ENCODE measurements at regions not wholly inside any gene's neighbourhood (a gene's known extent, or its start where the extent isn't known, plus 50 kb on each side); places are given as distances from the start of the nearest gene placed in this dataset.

DNA sequence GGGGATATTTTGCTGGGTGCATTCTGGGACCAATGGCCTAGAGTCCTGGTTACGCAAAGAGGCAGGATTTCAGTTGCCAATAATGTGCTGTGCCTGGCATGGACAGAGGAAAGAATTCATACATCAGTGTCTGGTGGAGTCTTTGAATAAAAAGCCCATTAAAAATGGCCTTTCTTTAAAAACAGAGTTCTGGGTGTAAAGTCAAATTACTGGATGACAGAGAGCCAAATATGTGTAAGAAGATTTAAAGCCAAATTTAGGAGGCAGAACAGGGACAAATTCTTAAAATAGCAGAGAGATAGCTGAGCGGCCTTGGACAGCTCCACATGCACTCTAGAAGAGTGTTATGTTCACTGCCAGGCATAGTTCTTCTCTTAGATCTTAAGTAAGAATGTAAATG lies 60.8 kb upstream of the MEOX2 start:
- H3K27me3 Mint-ChIP-seq (ENCODE audit: low read depth): no peaks in the 10 kb centered on the region
- no peaks in the 10 kb centered on the region for H3K4me1 Mint-ChIP-seq (ENCODE audit: low read depth)
- H3K4me3 Mint-ChIP-seq (ENCODE audit: low read depth): no peak overlapping the region
- H3K27ac Mint-ChIP-seq: no peak overlapping the region
- no peaks in the 10 kb centered on the region for H3K9me3 Mint-ChIP-seq
- intact Hi-C loops (cut with micrococcal nuclease): no loop called here
- H3K36me3 Mint-ChIP-seq (ENCODE audit: low read depth): no peaks in the 10 kb centered on the region
- no peak for DNase-seq (ENCODE audit: low spot score)

DNA sequence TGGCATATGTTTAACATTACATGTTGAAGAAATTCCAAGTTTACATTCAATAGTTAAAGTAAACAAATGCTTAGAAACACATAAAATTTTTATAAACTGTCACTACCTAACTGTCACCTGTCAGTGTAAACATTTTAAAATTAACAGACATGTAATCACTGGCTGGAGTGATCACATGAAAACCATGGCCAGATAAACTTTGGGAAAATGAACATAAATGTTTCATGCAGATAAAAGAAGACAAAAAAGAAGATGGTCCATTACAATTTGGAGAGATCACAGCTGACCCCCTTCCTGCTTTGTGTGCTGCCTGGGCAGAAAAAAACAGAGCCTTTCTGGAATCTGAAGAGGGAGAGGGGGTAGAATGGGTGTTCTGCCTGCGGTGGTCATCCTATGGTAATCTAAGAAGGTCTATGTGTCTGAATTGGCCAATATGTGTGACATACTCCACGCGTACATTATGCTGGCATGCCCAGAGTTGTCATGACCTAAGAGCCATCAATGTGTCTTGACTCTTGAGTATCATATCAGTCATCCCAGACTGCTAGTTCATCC lies 57.5 kb upstream of the MEOX2 start:
- H3K36me3 Mint-ChIP-seq (ENCODE audit: low read depth): no peaks in the 10 kb centered on the region
- intact Hi-C loops (cut with micrococcal nuclease): no loop called here
- no peak for DNase-seq (ENCODE audit: low spot score)
- H3K27ac Mint-ChIP-seq: no peak overlapping the region
- no peaks in the 10 kb centered on the region for H3K27me3 Mint-ChIP-seq (ENCODE audit: low read depth)
- no peak overlapping the region for H3K4me3 Mint-ChIP-seq (ENCODE audit: low read depth)
- H3K4me1 Mint-ChIP-seq (ENCODE audit: low read depth): no peaks in the 10 kb centered on the region
- no peaks in the 10 kb centered on the region for H3K9me3 Mint-ChIP-seq

GRCh38 chr7:15737601-15738000 lies 51.1 kb upstream of the MEOX2 start:
- Mint-ChIP-seq H3K9me3 (no peaks in the 10 kb centered on the region), H3K4me3 (ENCODE audit: low read depth) (no peak overlapping the region), H3K27me3 (ENCODE audit: low read depth) (no peaks in the 10 kb centered on the region), H3K4me1 (ENCODE audit: low read depth) (no peaks in the 10 kb centered on the region), H3K27ac (no peak overlapping the region), H3K36me3 (ENCODE audit: low read depth) (no peaks in the 10 kb centered on the region)
- intact Hi-C loops (cut with micrococcal nuclease): no loop called here
- DNase-seq (ENCODE audit: low spot score): no peak

Data from activated T-helper 2 cell treated with anti-CD3 and anti-CD28 coated beads, Interferon-gamma antibody, Interleukin-2, Interleukin-4, amounts not matched to agents 10 μg/mL and 5 μg/mL and 100 μg/mL, durations not matched to agents 14 hours and 24 hours and 36 hours (primary cell).